Endodermal cell (in vitro differentiated cells): ENCODE measurements at regions not wholly inside any gene's neighbourhood (a gene's known extent, or its start where the extent isn't known, plus 50 kb on each side); places are given as distances from the start of the nearest gene placed in this dataset.
A peak's percentile ranks its signal among the peaks of the same experiment; 100 is the strongest.

Experiments used
- DNase-seq: peaks from one replicate; pipeline ENCODE4 v3.0.0-alpha.2; 2017
- H3K27ac ChIP-seq: 2 replicates; pipeline ENCODE4 v1.5.1; 2013; ENCODE audit warnings: mild to moderate bottlenecking, low read depth, low read length, moderate library complexity
- H3K27me3 ChIP-seq: 2 replicates; pipeline ENCODE4 v1.6.1; 2013; ENCODE audit warnings: mild to moderate bottlenecking, low read length, moderate library complexity; ENCODE audit not compliant: insufficient read depth, control insufficient read depth, poor library complexity, severe bottlenecking
- H3K36me3 ChIP-seq: 2 replicates; pipeline ENCODE4 v1.7.0; 2013; ENCODE audit warnings: mild to moderate bottlenecking, low read length, moderate library complexity; ENCODE audit not compliant: control insufficient read depth, insufficient read depth
- H3K4me1 ChIP-seq: one replicate; pipeline ENCODE4 v1.7.0; 2013; ENCODE audit warnings: low read length; ENCODE audit not compliant: control insufficient read depth, insufficient read depth
- H3K4me3 ChIP-seq: 2 replicates; pipeline ENCODE4 v1.5.1; 2013; ENCODE audit warnings: mild to moderate bottlenecking, low read length, moderate library complexity
- H3K9ac ChIP-seq: 2 replicates; pipeline ENCODE4 v1.6.1; 2013; ENCODE audit warnings: mild to moderate bottlenecking, low read length, moderate library complexity; ENCODE audit not compliant: poor library complexity, severe bottlenecking; ENCODE audit errors: extremely low read depth
- H3K9me3 ChIP-seq: 2 replicates; pipeline ENCODE4 v1.6.1; 2013; ENCODE audit warnings: mild to moderate bottlenecking, low read length, moderate library complexity; ENCODE audit not compliant: control insufficient read depth
- H3K27ac Mint-ChIP-seq: 2 replicates; pipeline ENCODE4 v1.8.0; 2020; ENCODE audit warnings: mixed read lengths
- H3K27me3 Mint-ChIP-seq: 2 replicates; pipeline ENCODE4 v1.8.0; 2021; ENCODE audit warnings: mild to moderate bottlenecking, mixed read lengths; ENCODE audit not compliant: insufficient read depth
- H3K36me3 Mint-ChIP-seq: 2 replicates; pipeline ENCODE4 v1.8.0; 2020; ENCODE audit warnings: low read depth, mixed read lengths
- H3K4me1 Mint-ChIP-seq: 2 replicates; pipeline ENCODE4 v1.8.0; 2020; ENCODE audit warnings: mixed read lengths
- H3K4me3 Mint-ChIP-seq: 2 replicates; pipeline ENCODE4 v1.8.0; 2020; ENCODE audit warnings: mild to moderate bottlenecking, moderate library complexity, mixed read lengths
- H3K9me3 Mint-ChIP-seq: 2 replicates; pipeline ENCODE4 v1.8.0; 2020; ENCODE audit warnings: mild to moderate bottlenecking, mixed read lengths
- WGBS, 2 experiments: methylation state at CpG; one replicate each; pipeline versions ENCODE4 v1.1.5 to v1.1.7; 2013; ENCODE audit warnings: missing lambda C conversion rate in 2 of 2, mixed read lengths in 1 of 2; ENCODE audit not compliant: insufficient coverage in 1 of 2, insufficient read length in 1 of 2; 5-methylcytosine and 5-hydroxymethylcytosine counted together
- TF ChIP-seq, protein P1 (sequence below): fragments of 200-600 bp; sonication (generic); conservative IDR thresholded peaks from 2 replicates; pipeline ENCODE4 v1.5.0; 2021; ENCODE audit warnings: antibody characterized with exemption, mild to moderate bottlenecking

DNA sequence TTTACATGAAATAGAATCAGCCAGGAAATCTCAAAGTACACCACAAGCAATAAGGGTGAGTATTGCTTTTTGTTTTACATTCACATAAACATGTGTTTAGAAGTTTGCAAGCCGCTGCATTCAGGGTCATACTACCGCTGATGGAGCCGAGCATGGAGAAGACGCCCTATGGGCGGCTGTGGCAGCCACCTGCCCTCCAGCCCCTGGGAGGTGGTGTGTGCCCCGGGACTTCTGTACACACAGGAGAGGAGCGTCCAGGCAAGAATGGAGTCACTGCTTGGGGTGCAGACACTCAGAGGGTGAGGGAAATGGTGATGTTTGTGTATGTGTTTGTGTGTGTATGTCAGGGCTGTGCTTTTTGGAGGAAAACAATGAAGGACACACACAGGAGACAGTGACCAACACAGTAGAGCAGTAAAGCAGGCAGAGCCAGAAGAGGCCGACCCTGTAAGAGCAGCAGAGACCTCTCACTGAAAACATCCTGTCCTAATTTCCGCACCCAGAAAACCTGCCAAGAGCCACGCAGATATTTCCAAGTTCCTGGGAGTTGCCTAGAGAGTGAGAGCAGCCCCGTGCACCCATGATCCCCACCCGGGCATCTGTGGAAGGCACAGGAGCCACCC, 108.1 kb upstream of the GJB6 start:
- no peak overlapping the region for H3K27ac Mint-ChIP-seq
- WGBS, 2 experiments, result 85 to 92% methylated on average over 11 to 12 of the region's 12 CpGs
- H3K9me3 Mint-ChIP-seq, result peaks cover 6% of the 10 kb centered on the region
- Histone ChIP-seq H3K4me1 (no peaks in the 10 kb centered on the region), H3K36me3 (no peaks in the 10 kb centered on the region), H3K9ac (no peak overlapping the region), H3K4me3 (no peak overlapping the region), H3K9me3 (no peaks in the 10 kb centered on the region), H3K27ac (no peak overlapping the region), H3K27me3 (no peaks in the 10 kb centered on the region)
- H3K27me3 Mint-ChIP-seq, result no peaks in the 10 kb centered on the region
- H3K4me1 Mint-ChIP-seq, result peaks cover 10% of the 10 kb centered on the region
- TF ChIP-seq, protein P1, sequence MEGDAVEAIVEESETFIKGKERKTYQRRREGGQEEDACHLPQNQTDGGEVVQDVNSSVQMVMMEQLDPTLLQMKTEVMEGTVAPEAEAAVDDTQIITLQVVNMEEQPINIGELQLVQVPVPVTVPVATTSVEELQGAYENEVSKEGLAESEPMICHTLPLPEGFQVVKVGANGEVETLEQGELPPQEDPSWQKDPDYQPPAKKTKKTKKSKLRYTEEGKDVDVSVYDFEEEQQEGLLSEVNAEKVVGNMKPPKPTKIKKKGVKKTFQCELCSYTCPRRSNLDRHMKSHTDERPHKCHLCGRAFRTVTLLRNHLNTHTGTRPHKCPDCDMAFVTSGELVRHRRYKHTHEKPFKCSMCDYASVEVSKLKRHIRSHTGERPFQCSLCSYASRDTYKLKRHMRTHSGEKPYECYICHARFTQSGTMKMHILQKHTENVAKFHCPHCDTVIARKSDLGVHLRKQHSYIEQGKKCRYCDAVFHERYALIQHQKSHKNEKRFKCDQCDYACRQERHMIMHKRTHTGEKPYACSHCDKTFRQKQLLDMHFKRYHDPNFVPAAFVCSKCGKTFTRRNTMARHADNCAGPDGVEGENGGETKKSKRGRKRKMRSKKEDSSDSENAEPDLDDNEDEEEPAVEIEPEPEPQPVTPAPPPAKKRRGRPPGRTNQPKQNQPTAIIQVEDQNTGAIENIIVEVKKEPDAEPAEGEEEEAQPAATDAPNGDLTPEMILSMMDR, result no peak
- no peaks in the 10 kb centered on the region for H3K36me3 Mint-ChIP-seq
- H3K4me3 Mint-ChIP-seq, result no peak overlapping the region
- no peak for DNase-seq

DNA sequence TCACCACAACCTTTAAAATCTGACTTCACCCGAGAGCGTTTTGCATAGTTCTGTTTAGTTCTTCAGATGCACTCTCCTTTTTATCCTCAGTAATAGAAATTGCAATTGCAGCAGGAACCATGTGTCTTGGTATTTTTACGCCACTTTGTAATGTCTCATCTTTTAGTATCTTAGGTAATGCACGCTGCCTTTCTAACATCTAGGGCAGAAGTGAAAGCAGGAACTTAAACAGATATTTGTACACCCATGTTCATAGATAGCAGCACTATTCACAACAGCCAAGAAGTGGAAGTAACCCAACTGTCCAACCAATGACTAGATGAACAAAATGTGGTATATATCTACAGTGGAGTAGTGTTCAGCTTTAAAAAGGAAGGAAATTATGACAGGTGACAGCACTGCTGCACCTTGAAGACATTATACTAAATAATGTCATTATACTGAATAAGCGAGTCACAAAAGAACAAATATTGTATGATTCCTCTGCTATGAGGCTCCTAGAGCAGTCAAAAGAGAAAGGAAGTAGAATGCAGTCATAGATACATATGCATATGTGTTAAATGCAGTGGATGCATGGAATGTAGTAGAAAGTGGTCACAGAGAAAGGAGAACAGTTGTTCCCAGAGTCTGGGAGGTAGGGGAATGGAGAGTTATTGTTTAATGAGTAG, 105.9 kb upstream of the GJB6 start:
- H3K36me3 ChIP-seq, result no peaks in the 10 kb centered on the region
- H3K9ac ChIP-seq, result no peak overlapping the region
- no peak overlapping the region for H3K27ac Mint-ChIP-seq
- H3K9me3 ChIP-seq, result no peaks in the 10 kb centered on the region
- H3K27ac ChIP-seq, result no peak overlapping the region
- H3K4me1 ChIP-seq, result no peaks in the 10 kb centered on the region
- no peak overlapping the region for H3K4me3 Mint-ChIP-seq
- H3K9me3 Mint-ChIP-seq, result peaks cover 6% of the 10 kb centered on the region
- H3K4me1 Mint-ChIP-seq, result peaks cover 10% of the 10 kb centered on the region
- no peaks in the 10 kb centered on the region for H3K27me3 ChIP-seq
- no peak overlapping the region for H3K4me3 ChIP-seq
- TF ChIP-seq, protein P1, result no peak
- H3K27me3 Mint-ChIP-seq, result no peaks in the 10 kb centered on the region
- H3K36me3 Mint-ChIP-seq, result no peaks in the 10 kb centered on the region
- DNase-seq, result no peak
- 86 to 92% methylated on average over 5 of the region's 5 CpGs for WGBS, 2 experiments

DNA sequence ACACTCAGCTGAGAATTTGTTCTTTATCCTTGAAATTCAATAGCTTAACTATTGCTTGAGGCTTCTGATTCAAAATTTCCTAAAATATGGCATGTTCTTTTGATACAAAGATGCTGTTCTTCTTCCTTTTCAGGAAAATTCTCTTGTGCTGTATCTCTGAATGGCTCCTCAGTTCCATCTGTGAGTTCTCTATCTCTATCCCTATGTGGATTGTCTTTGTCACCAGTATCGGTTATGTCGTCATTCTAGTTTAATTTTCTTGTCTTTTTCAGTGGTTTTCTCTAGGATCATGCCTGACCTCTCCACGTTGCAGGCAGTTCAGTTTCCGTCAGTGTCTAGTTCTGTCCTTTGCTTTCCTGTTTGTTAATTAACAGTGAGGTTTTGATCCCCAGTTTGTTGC, 104.6 kb upstream of the GJB6 start:
- no peaks in the 10 kb centered on the region for H3K9me3 ChIP-seq
- no peak overlapping the region for H3K9ac ChIP-seq
- no peaks in the 10 kb centered on the region for H3K36me3 ChIP-seq
- H3K27ac Mint-ChIP-seq, result no peak overlapping the region
- DNase-seq, result peak; percentile 28
- no peaks in the 10 kb centered on the region for H3K4me1 ChIP-seq
- no peaks in the 10 kb centered on the region for H3K27me3 Mint-ChIP-seq
- no peak overlapping the region for H3K27ac ChIP-seq
- no peak overlapping the region for H3K4me3 Mint-ChIP-seq
- WGBS, 2 experiments, result 88 to 100% methylated on average over 3 to 4 of the region's 4 CpGs
- H3K4me3 ChIP-seq, result no peak overlapping the region
- no peaks in the 10 kb centered on the region for H3K27me3 ChIP-seq
- TF ChIP-seq, protein P1, result no peak
- no peaks in the 10 kb centered on the region for H3K36me3 Mint-ChIP-seq
- peaks cover 6% of the 10 kb centered on the region for H3K9me3 Mint-ChIP-seq
- H3K4me1 Mint-ChIP-seq, result peaks cover 20% of the 10 kb centered on the region
